Ramos (cell line): ENCODE measurements at regions not wholly inside any gene's neighbourhood (a gene's known extent, or its start where the extent isn't known, plus 50 kb on each side); places are given as distances from the start of the nearest gene placed in this dataset.

Experiments used
- in situ Hi-C: fragments of 300-500 bp; cut with MboI; formaldehyde crosslinking; loops from one replicate; pipeline ENCODE4 v1.14.3; 2022; ENCODE audit warnings: low sequenced_read_pairs; ENCODE audit not compliant: unreplicated experiment

DNA sequence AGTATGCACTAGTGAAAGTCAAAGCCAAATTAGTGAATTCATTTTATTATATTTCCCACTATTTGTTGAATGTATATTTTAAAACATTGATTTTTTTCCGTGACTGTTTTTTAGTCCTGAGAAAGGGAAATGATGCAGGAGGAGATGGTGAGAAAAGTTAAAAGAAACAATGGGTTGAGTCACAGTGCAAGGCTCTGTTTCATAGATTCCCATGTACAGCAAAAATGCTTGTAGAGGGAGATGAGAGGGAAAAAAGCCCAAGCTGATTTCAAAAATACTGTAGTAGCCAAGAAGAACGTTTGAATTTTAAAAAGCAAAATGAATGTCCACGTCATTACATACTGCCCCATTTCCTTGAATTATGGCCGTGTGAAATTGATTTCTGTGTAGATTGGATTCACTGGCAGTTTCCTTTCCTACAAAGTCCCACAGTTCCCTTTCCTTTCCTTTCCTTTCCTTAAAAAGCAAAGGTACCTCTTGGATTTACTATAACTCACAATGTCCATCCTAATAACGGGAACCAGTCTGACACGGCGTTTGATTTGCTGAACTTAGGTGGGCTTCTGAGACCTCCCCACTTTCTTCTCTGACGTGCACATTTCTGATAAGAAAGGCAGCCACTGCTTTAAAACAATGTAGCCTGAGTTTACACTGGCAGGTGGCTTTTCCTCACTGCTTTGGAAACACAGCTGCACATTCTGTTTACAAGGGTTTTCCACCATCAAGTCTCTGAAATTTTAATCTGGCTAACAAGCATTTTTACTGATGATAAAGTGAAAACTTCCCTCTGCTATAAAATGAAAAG is 63.7 kb downstream of the SPCS3 start:
- in situ Hi-C loops, result loop anchor here (25.0 kb wide), 1 partner anchor 654 kb away; no protein-coding TSS in a partner anchor

DNA sequence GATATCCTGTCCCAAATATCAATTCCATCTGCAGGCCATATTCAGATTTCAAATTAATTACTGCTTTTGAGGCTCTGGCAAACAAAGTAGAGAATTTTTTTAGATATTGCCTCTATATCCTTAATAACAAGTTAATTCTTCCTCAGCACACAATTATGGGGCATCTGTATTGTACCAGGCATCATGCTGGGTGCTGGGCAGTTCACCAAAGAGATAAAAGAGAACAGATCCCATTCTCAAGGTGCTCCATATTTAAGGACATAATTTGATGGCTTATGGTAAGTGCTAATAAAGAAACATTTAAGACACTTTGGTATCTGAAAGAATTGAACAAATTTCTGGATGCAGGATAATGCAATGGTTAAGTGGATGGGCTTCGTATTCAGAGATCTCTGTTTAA is 65.8 kb downstream of the SPCS3 start:
- in situ Hi-C loops, result loop anchor here (25.0 kb wide), 1 partner anchor 652 kb away; no protein-coding TSS in a partner anchor

DNA sequence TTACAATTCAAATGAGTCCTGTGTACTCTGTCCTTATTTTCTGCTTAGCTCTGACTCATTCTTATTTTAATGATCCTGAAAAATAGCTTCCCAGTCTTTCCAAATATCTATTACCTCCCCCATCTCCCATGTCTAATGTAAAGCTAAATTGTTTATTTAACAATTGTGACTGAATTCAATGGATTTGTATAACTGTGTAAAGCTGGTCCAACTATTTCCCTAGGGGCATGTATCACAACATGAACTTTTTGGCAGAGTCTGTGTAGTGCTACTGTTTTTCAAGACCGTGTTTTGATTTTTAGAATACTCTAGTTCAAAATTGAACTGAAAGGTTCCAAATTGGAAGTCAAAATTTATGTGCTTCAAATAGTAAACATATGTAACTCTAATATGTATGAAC is 67.8 kb downstream of the SPCS3 start:
- in situ Hi-C loops, result loop anchor here (25.0 kb wide), 1 partner anchor 650 kb away; no protein-coding TSS in a partner anchor

DNA sequence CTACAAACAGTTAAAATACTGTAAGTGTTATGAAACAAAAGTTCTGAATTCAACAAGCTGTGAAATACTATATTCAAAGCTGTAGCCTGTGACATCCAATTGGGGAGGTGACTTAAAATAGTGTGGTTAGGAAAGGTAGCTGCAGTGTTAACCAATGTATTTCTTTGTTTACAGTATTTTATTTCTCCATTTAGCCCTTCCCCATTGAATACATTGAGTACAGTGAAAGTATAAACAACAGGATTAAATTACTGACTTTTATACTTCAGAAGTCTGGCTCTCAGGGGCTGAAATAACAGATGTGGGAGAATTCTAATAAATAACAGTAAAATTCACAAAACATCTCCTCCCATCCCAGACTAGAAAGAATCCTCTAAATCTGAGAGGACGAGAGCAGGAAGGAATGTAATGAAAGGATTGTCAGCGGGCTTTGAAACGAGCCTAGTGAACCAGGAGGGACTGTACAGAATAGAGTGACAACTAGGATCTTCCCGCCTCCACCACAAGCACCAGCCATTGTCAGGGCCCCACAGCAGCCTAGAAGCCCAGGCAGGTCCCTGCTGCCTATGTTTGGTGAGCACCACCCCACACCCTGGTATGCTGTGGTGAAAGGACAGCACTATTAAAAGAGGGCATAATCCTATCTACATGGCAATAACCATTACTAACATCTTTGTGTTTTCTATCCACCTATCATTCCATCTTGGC is 73.7 kb downstream of the SPCS3 start:
- in situ Hi-C loops, result loop anchor here (25.0 kb wide), 1 partner anchor 644 kb away; no protein-coding TSS in a partner anchor

DNA sequence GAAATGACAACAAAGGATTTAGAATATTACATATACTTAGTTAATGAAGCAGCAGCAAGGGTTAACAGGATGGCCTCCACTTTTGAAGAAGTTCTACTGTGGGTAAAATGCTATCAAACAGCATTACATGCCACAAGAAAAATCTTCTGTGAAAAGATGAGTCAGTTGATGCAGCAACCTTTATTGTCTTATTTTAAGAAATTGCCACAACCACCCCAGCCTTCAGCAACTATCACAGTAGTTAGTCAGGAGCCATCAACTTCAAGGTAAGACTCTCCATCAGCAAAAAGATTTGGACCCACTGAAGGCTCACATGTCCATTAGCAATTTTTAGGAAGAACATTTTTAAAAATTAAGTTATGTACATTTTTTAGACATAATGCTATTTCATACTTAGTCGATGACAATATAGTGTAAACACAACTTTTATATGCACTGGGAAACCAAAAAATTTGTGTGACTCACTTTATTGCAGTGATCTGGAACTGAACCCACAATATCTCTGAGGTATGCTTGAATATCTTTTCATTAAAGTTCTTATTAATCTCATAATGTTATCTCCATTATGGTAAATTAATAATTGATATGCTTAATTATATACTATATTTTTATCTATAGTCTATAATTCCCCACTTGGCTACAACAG is 81.2 kb downstream of the SPCS3 start:
- in situ Hi-C loops, result no loop called here

DNA sequence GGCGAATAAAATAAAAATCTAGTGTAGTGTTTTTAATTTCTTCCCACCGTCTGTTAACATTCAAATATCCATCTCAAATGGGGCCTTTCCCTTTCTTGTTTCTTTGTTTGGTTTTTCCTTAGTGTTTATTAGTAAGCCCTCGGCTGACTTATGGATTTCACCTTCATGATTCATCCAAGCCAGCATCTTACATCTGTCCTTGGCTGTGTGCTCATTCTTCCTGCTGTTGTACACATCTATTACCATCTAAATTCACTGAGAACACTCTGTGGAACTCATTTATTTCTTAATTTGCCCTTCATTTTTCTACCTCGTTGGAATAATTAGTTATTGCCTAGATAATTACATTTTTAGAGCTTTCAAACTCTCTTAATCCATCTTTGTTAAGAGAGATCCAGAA is 84.9 kb downstream of the SPCS3 start:
- in situ Hi-C loops, result no loop called here

DNA sequence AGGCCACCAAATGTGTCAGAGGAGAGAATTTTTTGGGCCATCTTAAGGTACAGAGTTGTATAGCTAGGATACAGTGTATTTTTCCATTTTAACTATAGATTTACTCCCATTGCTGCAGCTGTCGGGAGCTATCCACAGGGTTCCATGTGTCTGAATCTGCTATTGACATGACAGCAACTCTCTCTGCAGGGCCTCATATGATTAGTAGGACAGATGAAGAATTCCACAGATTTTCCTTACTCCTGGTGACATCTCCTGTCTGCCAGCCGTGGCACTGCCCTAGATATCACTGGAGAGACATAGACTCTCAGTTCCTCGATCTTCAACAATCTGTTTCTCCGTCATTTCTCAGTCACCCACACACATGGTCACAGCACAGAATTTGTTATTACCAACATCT is 86.5 kb downstream of the SPCS3 start:
- in situ Hi-C loops, result no loop called here

DNA sequence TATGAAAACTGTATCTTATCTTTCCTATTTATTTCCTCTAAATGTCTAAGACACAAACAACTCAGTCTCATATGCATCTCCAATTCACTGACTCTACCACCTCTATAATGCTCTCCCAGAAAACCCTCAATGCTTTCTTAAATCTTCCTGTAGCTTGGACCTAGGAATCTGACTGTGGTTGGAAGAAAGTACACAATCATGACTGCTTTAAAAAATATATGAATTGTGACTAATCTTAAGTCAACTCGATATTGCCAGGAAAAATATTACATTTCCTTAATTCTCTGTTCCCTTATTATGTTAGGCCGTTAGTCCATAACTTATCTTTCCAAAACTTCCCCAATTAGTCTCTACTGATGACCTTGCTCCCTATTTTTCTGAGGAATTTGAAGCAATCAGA is 87.0 kb downstream of the SPCS3 start:
- in situ Hi-C loops, result no loop called here

DNA sequence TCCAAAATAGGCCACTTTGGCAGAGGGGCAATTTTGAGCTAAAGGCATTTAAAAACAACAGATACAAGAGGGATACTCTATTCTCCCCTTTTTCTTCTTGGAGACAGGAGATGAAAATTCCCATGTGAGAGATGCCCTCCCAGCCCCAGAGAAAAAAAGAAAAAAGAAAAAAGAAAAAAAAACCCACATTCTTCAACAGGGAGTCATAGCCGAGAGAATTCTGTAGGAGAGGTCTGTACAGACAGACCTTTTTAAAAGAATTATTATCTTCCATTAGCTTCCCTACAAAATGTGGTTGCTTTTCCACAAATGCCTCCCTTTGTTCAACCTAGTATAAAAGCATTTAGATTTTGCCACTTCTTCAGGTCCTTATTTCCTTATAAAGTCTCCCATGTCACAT is 89.9 kb downstream of the SPCS3 start:
- in situ Hi-C loops, result no loop called here

DNA sequence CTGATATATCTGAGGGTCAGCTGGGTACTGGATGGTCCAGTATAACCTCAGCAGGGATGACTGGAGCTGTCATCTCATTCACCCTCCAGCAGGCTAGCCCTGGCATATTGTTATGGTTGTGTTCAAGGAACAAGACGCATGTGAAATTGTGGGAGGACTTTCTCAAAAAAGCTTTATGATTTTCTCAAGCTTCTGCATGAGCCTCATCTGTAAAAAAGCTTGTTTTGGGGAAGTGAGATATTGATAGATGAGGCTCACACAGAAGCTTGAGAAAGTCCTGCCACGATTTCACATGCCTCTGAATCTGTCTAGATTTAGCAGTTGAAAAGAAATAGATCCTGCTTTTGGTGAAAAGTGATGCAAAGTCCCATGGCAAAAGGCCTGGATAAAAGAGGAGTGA is 93.4 kb downstream of the SPCS3 start:
- in situ Hi-C loops, result no loop called here

DNA sequence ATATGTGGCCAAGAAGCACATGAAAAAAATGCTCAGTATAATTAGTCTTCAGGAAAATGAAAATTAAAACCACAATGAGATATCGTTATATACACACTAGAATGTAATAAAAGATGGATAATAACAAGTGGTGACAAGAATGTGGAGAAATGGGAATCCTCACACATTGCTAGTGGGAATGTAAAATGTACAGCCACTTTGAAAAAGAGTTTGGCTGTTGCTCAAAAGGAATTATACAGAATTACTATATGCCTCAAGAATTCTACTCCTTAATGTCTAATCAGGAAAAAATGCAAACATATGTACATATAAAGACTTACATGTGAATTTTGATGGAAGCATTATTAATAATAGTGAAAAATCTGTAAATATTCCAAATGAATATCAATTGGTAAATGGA is 102.2 kb downstream of the SPCS3 start:
- in situ Hi-C loops, result no loop called here

DNA sequence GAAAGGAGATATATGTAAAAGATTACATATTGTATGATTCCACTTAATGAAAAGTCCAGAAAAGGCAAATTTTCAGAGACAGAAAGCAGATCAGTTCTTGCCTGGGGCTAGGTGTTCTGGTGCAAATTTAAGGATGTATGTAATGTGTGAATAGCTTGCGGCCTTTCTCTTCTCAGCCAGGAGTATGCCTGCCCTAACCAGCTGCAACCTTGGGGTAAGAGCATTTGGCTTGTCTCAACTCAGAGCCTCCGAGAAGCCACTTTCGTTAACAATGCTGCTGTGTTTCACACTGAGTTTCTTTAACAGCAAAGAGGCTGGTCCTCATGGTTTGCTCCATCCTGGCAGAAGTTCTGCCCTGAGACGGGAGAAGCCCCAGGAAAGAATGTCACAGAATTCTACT is 102.7 kb downstream of the SPCS3 start:
- in situ Hi-C loops, result no loop called here

DNA sequence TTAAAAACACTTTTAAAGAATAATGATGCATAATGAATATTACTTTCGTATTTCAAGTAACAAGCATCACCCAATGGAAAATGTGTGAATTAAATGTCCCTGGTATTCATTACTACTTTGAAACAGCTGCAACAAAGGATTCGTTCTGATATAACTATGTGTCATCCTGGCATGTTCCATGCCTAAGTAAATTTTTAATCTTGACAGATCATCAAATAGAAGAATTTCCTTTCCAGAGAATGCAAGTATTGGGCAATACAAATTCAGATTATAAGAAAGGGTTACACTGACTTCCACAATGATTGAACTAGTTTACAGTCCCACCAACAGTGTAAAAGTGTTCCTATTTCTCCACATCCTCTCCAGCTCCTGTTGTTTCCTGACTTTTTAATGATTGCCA is 105.3 kb downstream of the SPCS3 start:
- in situ Hi-C loops, result no loop called here

DNA sequence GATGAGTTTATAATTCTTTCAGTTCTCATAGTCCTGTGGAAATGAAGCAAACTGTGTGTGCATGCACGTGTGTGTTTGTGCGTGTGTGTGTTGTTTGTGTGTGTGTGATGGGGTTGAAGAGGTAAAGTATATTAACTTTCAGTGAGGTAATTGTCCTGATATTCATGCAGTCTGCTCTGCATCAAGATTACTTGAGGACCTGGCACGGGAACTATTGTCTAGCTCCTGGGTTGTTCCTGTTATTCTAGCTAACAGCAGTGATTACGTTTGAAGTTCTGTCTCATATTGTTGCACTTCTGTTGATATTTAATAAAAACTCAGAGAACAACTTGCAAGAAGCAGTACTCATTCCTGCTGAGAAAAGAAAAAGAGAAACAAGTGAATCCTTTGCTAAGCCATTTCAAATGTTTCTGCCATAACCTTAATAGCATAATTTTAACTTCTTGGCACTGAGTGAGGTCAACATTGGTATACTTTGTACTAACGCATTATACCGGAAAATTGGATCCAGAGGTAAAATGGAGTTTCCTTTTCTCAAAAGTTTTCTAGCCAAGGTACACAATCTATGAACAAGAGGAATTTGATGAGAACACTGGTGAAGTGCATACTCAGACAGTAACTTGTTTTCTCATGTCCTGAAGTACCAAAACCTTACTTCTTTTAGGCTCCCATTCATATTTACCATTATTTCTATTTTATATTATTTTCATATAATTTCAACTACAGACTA is 113.2 kb downstream of the SPCS3 start:
- in situ Hi-C loops, result no loop called here

DNA sequence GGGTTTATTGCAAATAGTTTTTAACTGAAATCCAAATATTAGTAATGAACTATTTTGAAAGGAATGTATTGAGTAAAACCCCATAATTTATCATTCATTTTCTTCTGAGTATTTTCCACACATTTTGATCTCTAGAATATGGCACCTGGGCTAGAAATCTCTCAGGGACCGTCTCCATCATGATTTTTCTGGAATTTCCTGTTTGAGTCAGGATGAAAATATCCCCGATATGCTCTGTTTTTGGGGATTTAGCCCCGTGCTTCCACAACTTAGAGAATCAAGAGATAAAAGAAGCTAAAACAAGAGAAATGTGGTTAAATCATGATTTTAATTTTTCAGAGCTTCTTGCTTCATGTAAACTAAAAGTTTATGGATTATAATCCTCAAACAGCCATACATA is 114.2 kb downstream of the SPCS3 start:
- in situ Hi-C loops, result no loop called here

DNA sequence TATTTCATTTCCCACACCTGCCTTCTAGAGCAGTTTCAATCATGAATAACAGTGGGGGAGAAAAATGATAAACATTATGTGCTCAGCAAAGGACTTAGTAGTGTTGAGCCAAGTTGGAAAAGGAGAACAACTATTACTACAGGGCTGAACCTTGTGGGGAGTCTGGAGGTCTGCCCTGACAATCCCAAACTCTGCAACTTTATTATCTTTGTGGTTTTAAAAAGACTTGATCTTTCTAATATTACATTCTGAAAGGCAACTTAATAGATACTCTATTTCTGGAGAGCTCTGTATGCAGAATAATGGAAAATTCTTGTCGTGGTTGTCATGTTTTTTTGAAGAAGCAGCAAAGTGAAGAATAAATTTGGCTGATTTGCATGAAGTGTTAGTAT is 116.1 kb downstream of the SPCS3 start:
- in situ Hi-C loops, result no loop called here

DNA sequence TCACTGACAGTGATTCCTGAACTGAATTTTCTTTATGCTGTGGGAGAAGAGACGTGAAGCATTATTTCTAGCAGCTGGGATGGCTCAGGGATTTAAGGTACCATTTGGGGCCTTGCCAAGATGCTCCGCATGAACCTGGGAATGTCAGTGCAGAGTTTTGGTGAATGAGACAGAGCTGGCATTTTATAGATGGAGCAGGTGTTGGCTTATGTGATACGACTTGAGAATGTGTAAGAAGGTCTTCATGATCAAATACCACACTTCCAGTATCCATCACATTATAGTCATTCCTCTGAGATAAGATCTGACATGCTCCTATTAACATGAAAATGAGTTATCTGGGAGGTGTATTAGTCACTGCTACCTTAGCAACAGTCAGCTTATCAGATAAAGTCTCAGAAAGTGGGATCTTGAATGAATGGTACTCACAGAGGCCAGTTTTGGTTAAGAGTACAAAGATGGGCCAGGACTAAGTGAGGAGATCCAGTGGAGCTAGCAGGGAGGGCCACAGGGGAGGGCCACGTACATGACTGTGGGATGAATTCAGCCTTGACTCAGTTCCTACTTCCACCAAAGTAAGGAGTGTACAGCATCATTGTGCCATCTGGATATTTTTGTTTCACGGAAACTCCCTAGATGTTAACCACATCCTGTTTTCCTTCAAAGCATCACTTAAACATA is 116.7 kb downstream of the SPCS3 start:
- in situ Hi-C loops, result no loop called here

DNA sequence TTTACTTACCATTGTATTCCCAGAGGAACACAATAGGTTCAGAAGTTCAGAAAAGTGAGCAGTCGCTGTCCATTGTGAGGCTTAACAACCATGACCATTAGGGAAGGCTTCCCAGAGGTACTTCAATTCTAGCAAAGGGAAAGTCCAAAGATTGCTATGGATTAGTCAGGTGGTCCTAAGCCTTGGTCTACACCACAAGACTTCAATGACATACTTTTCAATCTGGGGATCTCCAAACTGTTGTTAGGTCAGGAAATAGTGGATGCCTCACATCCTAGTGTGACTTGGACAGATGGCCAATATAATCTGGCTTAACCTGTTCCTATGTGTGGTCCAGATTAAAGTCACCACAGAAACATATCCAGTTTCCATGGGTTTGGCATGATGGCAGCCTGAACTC is 118.0 kb downstream of the SPCS3 start:
- in situ Hi-C loops, result no loop called here

DNA sequence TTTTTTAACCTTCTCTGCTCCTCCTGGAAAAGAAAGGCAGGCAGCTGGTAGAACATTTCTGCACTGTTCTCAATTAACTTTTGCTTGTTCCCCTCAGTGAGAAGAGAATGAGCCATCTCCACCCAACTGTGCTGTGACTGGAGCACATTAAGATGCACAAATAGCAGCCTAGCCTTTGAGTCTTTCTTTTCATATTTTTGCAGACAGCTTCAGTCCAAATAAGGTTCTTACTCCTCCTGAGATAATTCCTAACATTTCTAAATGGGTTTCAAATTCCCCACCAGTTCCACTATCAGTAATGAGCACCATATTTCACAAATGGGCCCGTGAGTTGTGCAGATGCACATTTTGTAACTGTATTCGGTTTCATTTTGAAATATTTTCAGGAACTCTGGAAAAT is 118.6 kb downstream of the SPCS3 start:
- in situ Hi-C loops, result no loop called here

DNA sequence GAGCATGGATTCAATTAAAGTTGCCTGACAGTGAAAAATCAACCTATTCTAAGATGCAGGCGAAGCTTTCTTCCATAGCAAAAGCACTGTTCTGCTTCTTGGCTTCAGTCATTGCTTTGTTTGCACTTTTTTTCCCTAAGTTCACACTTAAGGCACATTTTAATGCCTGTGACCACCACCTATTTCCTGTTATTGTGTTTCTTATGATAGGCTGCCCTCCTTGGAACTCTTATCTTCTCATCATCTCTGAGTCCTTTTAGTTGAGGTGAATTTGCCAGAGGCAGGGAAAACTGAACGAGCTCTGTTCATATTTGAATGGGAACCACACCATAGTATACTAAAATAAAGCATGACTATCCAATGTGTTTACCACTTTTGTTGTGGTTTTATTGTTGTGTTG is 119.8 kb downstream of the SPCS3 start:
- in situ Hi-C loops, result no loop called here
